Calu3 (cell line): ENCODE measurements at regions not wholly inside any gene's neighbourhood (a gene's known extent, or its start where the extent isn't known, plus 50 kb on each side); places are given as distances from the start of the nearest gene placed in this dataset.

Source experiments
- BruUV-seq: library from RNA; stranded (reverse); fragments of 400-500 nt; replicated peaks from 2 replicates; lab custom pipeline; 2021; lab: Mats Ljungman, UMichigan
- CTCF ChIA-PET: fragments of 300-600 bp; sonication (Branson Sonifier 250); formaldehyde crosslinking; loops from one replicate; lab custom pipeline; 2022; ENCODE audit warnings: antibody characterized with exemption; lab: Charles Lee
- DNase-seq: peaks from one replicate; pipeline ENCODE4 v3.0.0; 2022
- H3K27ac Mint-ChIP-seq: one replicate; pipeline ENCODE4 v1.8.0; 2022; ENCODE audit warnings: mixed read lengths; ENCODE audit not compliant: unreplicated experiment
- H3K27me3 Mint-ChIP-seq: one replicate; pipeline ENCODE4 v1.8.0; 2022; ENCODE audit warnings: mixed read lengths; ENCODE audit not compliant: unreplicated experiment
- H3K36me3 Mint-ChIP-seq: one replicate; pipeline ENCODE4 v1.8.0; 2022; ENCODE audit warnings: mild to moderate bottlenecking, moderate library complexity, mixed read lengths; ENCODE audit not compliant: insufficient read depth, unreplicated experiment
- H3K4me1 Mint-ChIP-seq: one replicate; pipeline ENCODE4 v1.8.0; 2022; ENCODE audit warnings: mild to moderate bottlenecking, low read depth, mixed read lengths; ENCODE audit not compliant: unreplicated experiment
- H3K4me3 Mint-ChIP-seq: one replicate; pipeline ENCODE4 v1.8.0; 2022; ENCODE audit warnings: mild to moderate bottlenecking, low read depth, moderate library complexity, mixed read lengths; ENCODE audit not compliant: unreplicated experiment
- H3K9me3 Mint-ChIP-seq: one replicate; pipeline ENCODE4 v1.8.0; 2022; ENCODE audit warnings: low read depth, mixed read lengths; ENCODE audit not compliant: unreplicated experiment
- CTCF ChIP-seq: fragments of 200-600 bp; IDR thresholded peaks from one replicate; pipeline ENCODE4 v1.8.0; 2022; ENCODE audit warnings: antibody characterized with exemption; ENCODE audit not compliant: unreplicated experiment
- intact Hi-C: fragments of 100-400 bp; cut with micrococcal nuclease; formaldehyde crosslinking; loops from one replicate; pipeline ENCODE4 v1.10.0; 2022; ENCODE audit not compliant: unreplicated experiment

GRCh38 chr10:8272794-8273425 lies 218.4 kb downstream of the GATA3 start:
- intact Hi-C loops: no loop called here
- H3K36me3 Mint-ChIP-seq: no peaks in the 10 kb centered on the region
- no peak overlapping the region for H3K27ac Mint-ChIP-seq
- H3K9me3 Mint-ChIP-seq: no peaks in the 10 kb centered on the region
- BruUV-seq: no TSS peak
- TF ChIP-seq CTCF: no peak
- no peak overlapping the region for H3K4me3 Mint-ChIP-seq
- no peak for DNase-seq
- CTCF ChIA-PET: no interaction called here
- H3K4me1 Mint-ChIP-seq: no peaks in the 10 kb centered on the region
- H3K27me3 Mint-ChIP-seq: no peaks in the 10 kb centered on the region

DNA sequence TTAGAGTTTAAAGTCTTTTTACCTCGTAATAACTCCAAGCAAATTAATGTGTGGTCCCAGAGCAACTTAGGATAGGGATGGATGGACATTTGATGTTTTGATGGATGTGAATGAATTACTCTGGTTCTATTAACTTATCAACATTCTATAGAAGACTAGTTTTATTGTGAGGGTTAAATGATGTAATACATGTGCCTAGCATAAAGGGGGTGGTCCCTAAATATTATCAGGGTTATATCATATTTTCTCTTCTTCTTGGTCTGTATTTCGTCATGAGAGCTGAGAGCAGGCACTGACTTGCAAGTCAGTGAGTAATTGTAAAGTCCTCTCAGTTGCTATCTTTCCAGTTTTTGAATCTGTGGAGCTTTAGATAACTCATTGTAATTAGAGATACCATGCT lies 219.3 kb downstream of the GATA3 start:
- DNase-seq: no peak

DNA sequence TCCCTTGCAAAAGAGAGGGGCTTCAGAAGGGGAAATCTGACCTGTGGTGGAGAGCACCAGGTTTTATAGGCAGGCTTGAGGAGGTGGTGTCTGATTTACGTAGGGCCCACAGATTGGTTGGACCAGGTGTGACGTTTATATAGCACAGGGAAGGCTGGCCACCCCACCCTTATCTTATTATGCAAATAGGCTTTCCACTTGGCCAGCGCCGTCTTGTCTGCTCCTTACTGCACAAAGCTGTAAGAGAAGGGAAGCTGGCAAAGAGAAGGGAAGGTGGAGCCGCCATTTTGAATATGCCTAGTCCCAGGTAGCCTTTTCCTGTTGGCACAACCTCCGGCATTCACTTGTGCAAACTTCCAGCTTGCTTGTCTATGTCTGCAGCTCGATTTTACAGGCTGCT lies 221.4 kb downstream of the GATA3 start:
- H3K27ac Mint-ChIP-seq: no peak overlapping the region
- H3K27me3 Mint-ChIP-seq: no peaks in the 10 kb centered on the region
- no peak for TF ChIP-seq CTCF
- no peaks in the 10 kb centered on the region for H3K9me3 Mint-ChIP-seq
- CTCF ChIA-PET: no interaction called here
- peaks cover 11% of the 10 kb centered on the region for H3K4me1 Mint-ChIP-seq
- intact Hi-C loops: no loop called here
- no peaks in the 10 kb centered on the region for H3K36me3 Mint-ChIP-seq
- H3K4me3 Mint-ChIP-seq: no peak overlapping the region
- DNase-seq: no peak
- BruUV-seq: no TSS peak

More for the DNA sequence above, 219.3 kb downstream of the GATA3 start:
- CTCF ChIA-PET: no interaction called here
- intact Hi-C loops: no loop called here
- TF ChIP-seq CTCF: no peak
- Mint-ChIP-seq H3K36me3 (no peaks in the 10 kb centered on the region), H3K27me3 (no peaks in the 10 kb centered on the region), H3K4me3 (no peak overlapping the region), H3K4me1 (no peaks in the 10 kb centered on the region), H3K27ac (no peak overlapping the region), H3K9me3 (no peaks in the 10 kb centered on the region)
- BruUV-seq: no TSS peak

DNA sequence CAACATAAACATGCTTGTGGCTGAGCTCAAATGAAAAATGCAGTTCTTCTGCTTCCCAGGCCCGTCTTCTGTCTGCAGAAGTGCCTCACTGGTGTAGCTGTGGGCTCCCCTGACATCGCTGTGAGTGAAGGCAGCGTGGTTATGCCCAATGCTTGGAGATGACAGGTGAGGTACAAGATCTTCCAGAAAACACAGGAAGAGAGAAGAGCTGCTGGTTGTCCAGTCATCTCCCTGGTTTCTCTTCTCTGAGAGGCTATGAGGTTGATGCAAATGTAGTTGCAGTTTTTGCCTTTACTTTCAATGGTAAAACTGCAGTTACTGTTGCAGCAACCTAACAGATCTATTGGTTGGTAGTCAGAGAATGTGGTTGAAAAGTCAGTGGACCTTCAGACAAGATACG lies 223.6 kb downstream of the GATA3 start:
- Mint-ChIP-seq H3K9me3 (no peaks in the 10 kb centered on the region), H3K27me3 (no peaks in the 10 kb centered on the region), H3K27ac (no peak overlapping the region), H3K4me1 (peaks cover 11% of the 10 kb centered on the region), H3K36me3 (no peaks in the 10 kb centered on the region), H3K4me3 (no peak overlapping the region)
- intact Hi-C loops: no loop called here
- CTCF ChIA-PET: no interaction called here
- no peak for TF ChIP-seq CTCF
- DNase-seq: no peak
- BruUV-seq: no TSS peak
